Thyroid gland (tissue), 4 donors: ENCODE measurements at regions not wholly inside any gene's neighbourhood (a gene's known extent, or its start where the extent isn't known, plus 50 kb on each side); places are given as distances from the start of the nearest gene placed in this dataset.

Experiments used
- DNase-seq, 2 donors: peaks; one replicate each; pipeline ENCODE4 v3.0.0-alpha.2; 2019
- H3K27ac ChIP-seq, 3 donors: fragments of 200-600 bp; sonication (generic); 1 replicate in 2 of 3; 2 replicates in 1 of 3; pipeline ENCODE4 v1.5.1; 2016 to 2019; ENCODE audit warnings: mild to moderate bottlenecking in 1 of 3, moderate library complexity in 1 of 3
- H3K27me3 ChIP-seq: fragments of 200-600 bp; sonication (generic); one replicate; pipeline ENCODE4 v1.5.1; 2019
- H3K36me3 ChIP-seq, 2 donors: fragments of 200-600 bp; sonication (generic); one replicate each; pipeline ENCODE4 v1.5.1; 2016 to 2019
- H3K4me1 ChIP-seq, 2 donors: fragments of 200-600 bp; sonication (generic); one replicate each; pipeline ENCODE4 v1.5.1; 2017 to 2019
- H3K4me3 ChIP-seq, 3 donors: fragments of 200-600 bp; sonication (generic); replicated peaks in 1 of 3; 1 replicate in 2 of 3; 2 replicates in 1 of 3; pipeline ENCODE4 v1.5.1; 2016; ENCODE audit warnings: mild to moderate bottlenecking in 1 of 3
- H3K9me3 ChIP-seq: fragments of 200-600 bp; sonication (generic); one replicate; pipeline ENCODE4 v1.5.1; 2017
- CTCF ChIP-seq, 6 experiments: fragments of 200-600 bp in 3 of 6; fragments of 450-650 bp in 3 of 6; sonication (generic) in 3 of 6; IDR thresholded peaks; one replicate each; pipeline ENCODE4 v1.5.1; 2016 to 2019; ENCODE audit warnings: antibody characterized with exemption in 6 of 6, mild to moderate bottlenecking in 2 of 6, inconsistent platforms in 1 of 6, moderate library complexity in 1 of 6
- POLR2A ChIP-seq, 2 donors: fragments of 450-650 bp; IDR thresholded peaks; one replicate each; pipeline ENCODE4 v1.6.1; 2017; ENCODE audit warnings: antibody characterized with exemption in 2 of 2, mild to moderate bottlenecking in 2 of 2, moderate library complexity in 1 of 2
- WGBS, 2 donors: methylation state at CpG; one replicate each; pipeline ENCODE4 v1.1.5; 2017; 5-methylcytosine and 5-hydroxymethylcytosine counted together
- intact Hi-C: fragments of 100-400 bp; cut with DNase I; formaldehyde crosslinking; loops from one replicate; pipeline ENCODE4 v1.15.1; 2023

DNA sequence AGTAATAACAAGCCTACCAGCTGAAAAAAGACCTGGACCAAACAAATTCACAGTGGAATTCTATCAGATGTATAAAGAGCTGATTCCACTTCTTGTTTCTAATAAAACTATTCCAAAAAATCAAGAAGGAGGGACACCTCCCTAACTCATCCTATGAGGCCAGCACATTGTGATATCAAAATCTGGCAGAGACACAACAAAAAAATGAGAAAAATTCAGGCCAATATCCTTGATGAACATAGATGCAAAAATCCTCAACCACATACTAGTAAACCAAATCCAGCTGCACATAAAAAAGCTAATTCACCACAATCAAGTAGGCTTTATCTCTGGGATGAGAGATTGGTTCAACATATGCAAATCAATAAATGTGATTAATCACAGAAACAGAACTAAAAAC lies 147.9 kb upstream of the NEIL3 start:
- Histone ChIP-seq H3K4me3 (no peak overlapping the region), H3K36me3 (no peaks in the 10 kb centered on the region), H3K9me3 (no peaks in the 10 kb centered on the region), H3K4me1 (no peaks in the 10 kb centered on the region), H3K27me3 (no peaks in the 10 kb centered on the region), H3K27ac (no peak overlapping the region)
- no peak for TF ChIP-seq CTCF (IDR thresholded peaks at IDR 0.05)
- TF ChIP-seq POLR2A (IDR thresholded peaks at IDR 0.05): no peak
- intact Hi-C loops: no loop called here
- DNase-seq: no peak

- Histone ChIP-seq H3K9me3 (no peaks in the 10 kb centered on the region), H3K27ac (no peak overlapping the region), H3K4me3 (no peak overlapping the region), H3K27me3 (no peaks in the 10 kb centered on the region), H3K36me3 (no peaks in the 10 kb centered on the region), H3K4me1 (no peaks in the 10 kb centered on the region)
- no peak for DNase-seq
- no peak for TF ChIP-seq POLR2A (IDR thresholded peaks at IDR 0.05)
- TF ChIP-seq CTCF (IDR thresholded peaks at IDR 0.05): no peak
- 95 to 96% methylated on average over 4 of the region's 4 CpGs for WGBS, 2 donors
- intact Hi-C loops: no loop called here
These were observed 146.1 kb upstream of the NEIL3 start for GRCh38 chr4:177163532-177163931.

DNA sequence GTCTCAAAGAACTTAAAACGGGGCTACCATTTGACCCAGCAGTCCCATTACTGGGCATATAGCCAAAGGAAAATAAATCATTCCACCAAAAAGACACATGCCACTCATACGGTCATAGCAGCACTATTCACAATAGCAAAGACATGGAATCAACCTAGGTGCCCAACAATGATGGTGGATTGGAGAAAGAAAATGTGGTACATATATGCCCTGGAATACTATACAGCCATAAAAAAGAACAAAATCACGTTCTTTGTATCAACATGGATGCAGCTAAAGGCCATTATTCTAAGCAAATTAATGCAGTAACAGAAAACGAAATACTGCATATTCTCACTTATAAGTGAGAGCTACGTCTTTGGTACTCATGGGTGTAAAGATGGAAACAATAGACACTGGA lies 138.1 kb upstream of the NEIL3 start:
- no peaks in the 10 kb centered on the region for H3K27me3 ChIP-seq
- intact Hi-C loops: no loop called here
- H3K4me3 ChIP-seq: no peak overlapping the region
- no peaks in the 10 kb centered on the region for H3K9me3 ChIP-seq
- H3K4me1 ChIP-seq: no peaks in the 10 kb centered on the region
- no peaks in the 10 kb centered on the region for H3K36me3 ChIP-seq
- 88% methylated on average over 5 of the region's 5 CpGs for WGBS, 2 donors
- H3K27ac ChIP-seq: no peak overlapping the region
- DNase-seq: no peak
- TF ChIP-seq POLR2A (IDR thresholded peaks at IDR 0.05): no peak
- TF ChIP-seq CTCF (IDR thresholded peaks at IDR 0.05): no peak

DNA sequence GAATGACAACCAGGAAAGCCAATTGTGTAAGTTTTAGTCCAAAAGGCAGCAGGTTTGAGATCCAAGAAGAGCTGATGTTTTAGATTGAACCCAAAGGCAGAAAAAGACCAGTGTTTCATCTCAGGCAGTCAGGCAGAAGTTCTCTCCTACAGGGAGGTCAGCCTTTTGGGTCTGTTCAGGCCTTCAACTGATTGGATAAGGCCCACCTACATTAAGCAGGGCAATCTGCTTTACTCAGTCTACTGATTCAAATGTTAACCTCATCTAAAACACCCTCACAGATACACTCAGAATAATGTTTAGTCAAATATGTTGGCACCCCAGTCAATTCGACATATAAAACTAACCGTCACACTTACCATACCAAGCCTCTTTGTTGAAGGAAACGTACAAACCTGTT lies 134.2 kb upstream of the NEIL3 start:
- intact Hi-C loops: no loop called here
- Histone ChIP-seq H3K4me1 (no peaks in the 10 kb centered on the region), H3K36me3 (no peaks in the 10 kb centered on the region), H3K4me3 (no peak overlapping the region), H3K9me3 (no peaks in the 10 kb centered on the region), H3K27ac (no peak overlapping the region), H3K27me3 (no peaks in the 10 kb centered on the region)
- TF ChIP-seq POLR2A (IDR thresholded peaks at IDR 0.05): no peak
- TF ChIP-seq CTCF (IDR thresholded peaks at IDR 0.05): no peak
- WGBS, 2 donors: 92 to 97% methylated on average over 3 of the region's 3 CpGs
- no peak for DNase-seq

DNA sequence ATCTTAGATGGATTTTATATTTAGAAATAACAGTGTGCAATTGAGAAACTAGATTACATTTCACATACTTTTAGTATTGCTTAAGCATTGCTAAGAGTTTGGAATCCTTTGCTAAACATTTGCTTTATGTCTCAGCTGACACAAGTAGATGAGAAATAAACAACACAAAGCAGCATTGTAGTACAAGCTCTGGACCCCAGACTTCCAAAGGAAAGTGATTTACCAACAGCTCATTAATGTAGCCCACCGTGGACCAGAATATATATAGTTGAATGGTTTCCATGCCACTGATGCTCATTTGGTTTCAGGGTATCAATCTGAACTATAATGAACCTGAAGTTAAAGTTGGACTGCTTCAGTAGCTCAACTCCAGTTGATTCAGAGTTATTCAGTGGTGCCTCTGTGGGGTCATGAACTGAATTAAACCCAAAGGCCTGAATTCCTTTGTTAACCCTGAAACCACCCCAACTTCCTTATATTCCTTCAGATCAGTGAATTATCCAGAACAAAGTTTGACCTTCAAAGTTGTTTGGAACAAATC lies 132.1 kb upstream of the NEIL3 start:
- H3K27ac ChIP-seq: no peak overlapping the region
- no peak for DNase-seq
- no peaks in the 10 kb centered on the region for H3K36me3 ChIP-seq
- no peak overlapping the region for H3K4me3 ChIP-seq
- no peaks in the 10 kb centered on the region for H3K9me3 ChIP-seq
- TF ChIP-seq CTCF (IDR thresholded peaks at IDR 0.05) (no peak), POLR2A (IDR thresholded peaks at IDR 0.05) (no peak)
- H3K4me1 ChIP-seq: no peaks in the 10 kb centered on the region
- no peaks in the 10 kb centered on the region for H3K27me3 ChIP-seq
- intact Hi-C loops: no loop called here
- 64 to 81% methylated on average over 1 of the region's 1 CpG for WGBS, 2 donors
